Liver (tissue), 8 donors: ENCODE measurements at regions not wholly inside any gene's neighbourhood (a gene's known extent, or its start where the extent isn't known, plus 50 kb on each side); places are given as distances from the start of the nearest gene placed in this dataset.

Experiments used
- DNase-seq: peaks from one replicate; pipeline ENCODE4 v3.0.0-alpha.2; 2017; ENCODE audit warnings: low spot score
- H3K27ac ChIP-seq, 2 donors: one replicate each; pipeline ENCODE4 v1.7.0; 2013; ENCODE audit warnings: inconsistent platforms in 2 of 2, low read length in 2 of 2, control low read depth in 1 of 2, low read depth in 1 of 2, mild to moderate bottlenecking in 1 of 2
- H3K27me3 ChIP-seq, 4 donors: one replicate each; pipeline versions ENCODE4 v1.6.1 to v1.7.0; 2013; ENCODE audit warnings: low read length in 3 of 4, inconsistent platforms in 1 of 4, mild to moderate bottlenecking in 1 of 4, moderate library complexity in 1 of 4; ENCODE audit not compliant: control insufficient read depth in 4 of 4, insufficient read depth in 4 of 4
- H3K36me3 ChIP-seq, 4 donors: one replicate each; pipeline versions ENCODE4 v1.6.1 to v1.7.0; 2013; ENCODE audit warnings: low read length in 3 of 4, mild to moderate bottlenecking in 3 of 4, low read depth in 1 of 4, moderate library complexity in 1 of 4; ENCODE audit not compliant: control insufficient read depth in 4 of 4, insufficient read depth in 3 of 4
- H3K4me1 ChIP-seq, 4 donors: one replicate each; pipeline versions ENCODE4 v1.6.1 to v1.7.0; 2013; ENCODE audit warnings: low read length in 3 of 4, mild to moderate bottlenecking in 3 of 4, moderate library complexity in 1 of 4; ENCODE audit not compliant: control insufficient read depth in 4 of 4, insufficient read depth in 4 of 4
- H3K4me3 ChIP-seq, 3 donors: one replicate each; pipeline versions ENCODE4 v1.6.1 to v1.7.0; 2013; ENCODE audit warnings: low read length in 3 of 3, control low read depth in 1 of 3, low read depth in 1 of 3, mild to moderate bottlenecking in 1 of 3
- H3K9ac ChIP-seq, 2 donors: one replicate each; pipeline ENCODE4 v1.7.0; 2013; ENCODE audit warnings: low read length in 2 of 2, mild to moderate bottlenecking in 2 of 2, moderate library complexity in 2 of 2, control low read depth in 1 of 2, low read depth in 1 of 2
- H3K9me3 ChIP-seq, 4 donors: one replicate each; pipeline versions ENCODE4 v1.6.1 to v1.7.0; 2013; ENCODE audit warnings: low read length in 3 of 4; ENCODE audit not compliant: control insufficient read depth in 4 of 4
- ATF3 ChIP-seq: IDR thresholded peaks from 2 replicates; pipeline ENCODE4 v1.6.1; 2016; ENCODE audit warnings: antibody characterized with exemption
- CTCF ChIP-seq: fragments of 150-350 bp; IDR thresholded peaks from 2 replicates; pipeline ENCODE4 v1.5.1; 2017; ENCODE audit warnings: improper control_type of control experiment, low read depth, low read length; ENCODE audit not compliant: missing input control
- EGR1 ChIP-seq, 2 donors: IDR thresholded peaks; 2 replicates each; pipeline ENCODE4 v1.6.1; 2016 to 2018; ENCODE audit warnings: antibody characterized with exemption in 2 of 2, low read depth in 2 of 2
- FOXA1 ChIP-seq: IDR thresholded peaks from 2 replicates; pipeline ENCODE4 v1.6.1; 2016; ENCODE audit warnings: antibody characterized with exemption
- GABPA ChIP-seq, 2 donors: IDR thresholded peaks in 1 of 2; conservative IDR thresholded peaks in 1 of 2; 2 replicates each; pipeline ENCODE4 v1.6.1; 2016; ENCODE audit warnings: antibody characterized with exemption in 2 of 2, mild to moderate bottlenecking in 1 of 2, moderate library complexity in 1 of 2
- JUND ChIP-seq, 2 donors: IDR thresholded peaks; 2 replicates each; pipeline ENCODE4 v1.6.1; 2016; ENCODE audit warnings: antibody characterized with exemption in 2 of 2
- NR2F2 ChIP-seq: IDR thresholded peaks from 2 replicates; pipeline ENCODE4 v1.6.1; 2016; ENCODE audit warnings: antibody characterized with exemption
- RAD21 ChIP-seq, 2 donors: IDR thresholded peaks; 2 replicates each; pipeline ENCODE4 v1.6.1; 2016; ENCODE audit warnings: antibody characterized with exemption in 2 of 2, mild to moderate bottlenecking in 2 of 2
- REST ChIP-seq: IDR thresholded peaks from 2 replicates; pipeline ENCODE4 v1.6.1; 2016; ENCODE audit warnings: antibody characterized with exemption, mild to moderate bottlenecking
- RXRA ChIP-seq, 2 donors: IDR thresholded peaks; 2 replicates each; pipeline ENCODE4 v1.6.1; 2017 to 2018; ENCODE audit warnings: antibody characterized with exemption in 2 of 2, mild to moderate bottlenecking in 1 of 2
- SP1 ChIP-seq: IDR thresholded peaks from 2 replicates; pipeline ENCODE4 v1.6.1; 2018; ENCODE audit warnings: antibody characterized with exemption, mild to moderate bottlenecking
- TAF1 ChIP-seq: conservative IDR thresholded peaks from 2 replicates; pipeline ENCODE4 v1.6.1; 2016; ENCODE audit warnings: antibody characterized with exemption, mild to moderate bottlenecking
- ZBTB33 ChIP-seq: IDR thresholded peaks from 2 replicates; pipeline ENCODE4 v1.6.1; 2016; ENCODE audit warnings: antibody characterized with exemption
- WGBS: extraction: QIAGEN DNeasy Blood & Tissue Kit; methylation state at CpG from one replicate; pipeline ENCODE4 v1.1.7; 2013; 5-methylcytosine and 5-hydroxymethylcytosine counted together
- TF ChIP-seq, protein P1 (sequence below): IDR thresholded peaks from 2 replicates; pipeline ENCODE4 v1.6.1; 2016; ENCODE audit warnings: antibody characterized with exemption
- donor health status: healthy.
- donor health status: healthy.
- donor health status: healthy.
- donor health status: healthy.
- donor health status: healthy.

DNA sequence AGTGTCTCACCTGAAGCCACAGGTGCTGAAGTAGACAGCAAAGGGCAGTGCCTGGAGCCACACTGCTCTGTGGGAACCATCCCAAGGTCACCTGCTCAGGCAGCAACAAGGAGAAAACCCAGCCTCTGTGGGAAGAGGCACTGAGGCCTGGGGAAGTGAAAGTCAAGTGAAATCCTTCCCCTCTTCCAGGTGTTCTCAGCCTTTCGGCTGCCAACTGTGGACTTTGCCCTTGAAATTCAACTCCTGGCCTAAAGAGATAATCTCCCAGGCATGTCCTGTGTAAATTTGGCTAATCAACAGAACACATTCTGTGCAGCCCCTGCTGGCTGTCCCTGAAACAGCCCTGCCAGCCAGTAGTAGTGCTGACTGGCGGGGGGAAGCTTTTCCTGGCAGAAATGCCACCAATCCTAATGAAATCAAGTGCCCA, 112.1 kb downstream of the RPL27A start (continued):
- TF ChIP-seq REST, result peak; percentile 93

- Histone ChIP-seq H3K4me1 (peaks cover 6 to 27% (median 20%) of the 10 kb centered on the region in 4 donors), H3K4me3 (no peak overlapping the region), H3K27ac (no peak overlapping the region), H3K27me3 (no peaks in the 10 kb centered on the region), H3K9ac (no peak overlapping the region), H3K36me3 (no peaks in the 10 kb centered on the region), H3K9me3 (no peaks in the 10 kb centered on the region)
- 46% methylated on average over 1 of the region's 1 CpG for WGBS
- no peak for DNase-seq
- TF ChIP-seq CTCF (no peak), NR2F2 (no peak), RXRA (IDR thresholded peaks at IDR 0.05) (no peak), RAD21 (IDR thresholded peaks at IDR 0.05) (no peak), TAF1 (no peak), EGR1 (IDR thresholded peaks at IDR 0.05; ENCODE audit: low read depth in 2 of 2) (no peak)
Observed at GRCh38 chr11:8796941-8797340, 114.0 kb upstream of the AKIP1 start.

DNA sequence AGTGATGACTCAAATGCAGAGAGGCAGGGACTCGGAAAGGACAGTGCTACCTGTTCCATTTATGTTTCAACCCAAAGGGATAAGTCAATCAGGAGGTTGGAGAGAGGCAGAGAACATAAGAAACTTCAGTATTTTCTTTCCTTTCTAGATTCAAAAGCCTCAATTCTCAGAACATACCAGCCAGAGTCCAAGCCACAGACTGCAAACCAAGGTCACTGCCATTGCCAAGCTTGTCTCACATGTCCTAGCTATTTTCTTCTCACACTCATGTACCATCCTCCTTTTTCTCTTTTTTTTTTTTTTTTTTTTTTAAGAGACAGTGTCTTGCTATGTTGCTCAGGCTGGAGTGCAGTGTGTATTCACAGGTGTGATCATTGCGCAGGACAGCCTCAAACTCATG, 111.7 kb upstream of the AKIP1 start:
- no peaks in the 10 kb centered on the region for H3K36me3 ChIP-seq

More for the DNA sequence above, 111.7 kb upstream of the AKIP1 start:
- Histone ChIP-seq H3K4me3 (no peak overlapping the region), H3K27me3 (no peaks in the 10 kb centered on the region), H3K27ac (no peak overlapping the region), H3K4me1 (peaks cover 4 to 10% (median 8%) of the 10 kb centered on the region in 4 donors), H3K9me3 (no peaks in the 10 kb centered on the region), H3K9ac (no peak overlapping the region)
- no peak for DNase-seq
- 96% methylated on average over 2 of the region's 2 CpGs for WGBS
- TF ChIP-seq FOXA1 (no peak), RAD21 (IDR thresholded peaks at IDR 0.05) (no peak), GABPA (IDR thresholded peaks at IDR 0.05 in 1 of 2, conservative IDR thresholded peaks at IDR 0.05 in 1 of 2) (no peak), ATF3 (no peak), SP1 (no peak), JUND (IDR thresholded peaks at IDR 0.05) (no peak), RXRA (IDR thresholded peaks at IDR 0.05) (no peak), ZBTB33 (no peak)
- TF ChIP-seq, protein P1, sequence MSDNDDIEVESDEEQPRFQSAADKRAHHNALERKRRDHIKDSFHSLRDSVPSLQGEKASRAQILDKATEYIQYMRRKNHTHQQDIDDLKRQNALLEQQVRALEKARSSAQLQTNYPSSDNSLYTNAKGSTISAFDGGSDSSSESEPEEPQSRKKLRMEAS, result no peak
